DOHH2 (cell line): ENCODE measurements at regions not wholly inside any gene's neighbourhood (a gene's known extent, or its start where the extent isn't known, plus 50 kb on each side); places are given as distances from the start of the nearest gene placed in this dataset.

ENCODE experiments used
- H3F3A ChIP-seq: fragments of 200-600 bp; sonication (generic), shearing (Covaris generic); 2 replicates; pipeline ENCODE4 v1.6.0; 2016; ENCODE audit warnings: antibody characterized with exemption, mild to moderate bottlenecking; ENCODE audit not compliant: control insufficient read depth, insufficient read depth
- H3K27ac ChIP-seq: fragments of 200-600 bp; sonication (generic); 2 replicates; pipeline ENCODE4 v1.5.1; 2014; ENCODE audit warnings: low read depth, mild to moderate bottlenecking, low read length, moderate library complexity
- H3K27me3 ChIP-seq: fragments of 200-600 bp; sonication (generic); 2 replicates; pipeline ENCODE4 v1.6.1; 2014; ENCODE audit warnings: mild to moderate bottlenecking, low read length, mixed read lengths; ENCODE audit not compliant: control insufficient read depth
- H3K36me3 ChIP-seq: fragments of 200-600 bp; sonication (generic); 2 replicates; pipeline ENCODE4 v1.6.1; 2014; ENCODE audit warnings: mild to moderate bottlenecking, low read length, moderate library complexity, mixed read lengths; ENCODE audit not compliant: control insufficient read depth
- H3K4me1 ChIP-seq: fragments of 200-600 bp; sonication (generic); 2 replicates; pipeline ENCODE4 v1.6.1; 2014; ENCODE audit warnings: mild to moderate bottlenecking, low read length, mixed read lengths; ENCODE audit not compliant: control insufficient read depth
- H3K4me2 ChIP-seq: fragments of 200-600 bp; sonication (generic); 2 replicates; pipeline ENCODE4 v1.6.0; 2014; ENCODE audit warnings: mild to moderate bottlenecking, low read length, moderate library complexity
- H3K4me3 ChIP-seq: fragments of 200-600 bp; sonication (generic); 2 replicates; pipeline ENCODE4 v1.5.1; 2014; ENCODE audit warnings: mild to moderate bottlenecking, low read length, mixed read lengths
- H3K79me2 ChIP-seq: fragments of 200-600 bp; sonication (generic); 2 replicates; pipeline ENCODE4 v1.6.1; 2014; ENCODE audit warnings: mild to moderate bottlenecking, low read length, mixed read lengths; ENCODE audit not compliant: control insufficient read depth
- H3K9me2 ChIP-seq: fragments of 200-600 bp; sonication (generic); replicated peaks from 2 replicates; pipeline ENCODE4 v1.6.1; 2014; ENCODE audit warnings: mild to moderate bottlenecking, low read length, mixed read lengths; ENCODE audit not compliant: control insufficient read depth
- H3K9me3 ChIP-seq: fragments of 200-600 bp; sonication (generic); 2 replicates; pipeline ENCODE4 v1.6.1; 2014; ENCODE audit warnings: antibody characterized with exemption, low read length, mixed read lengths; ENCODE audit not compliant: control insufficient read depth, insufficient read depth
- H4K20me1 ChIP-seq: fragments of 200-600 bp; sonication (generic); 2 replicates; pipeline ENCODE4 v1.6.0; 2014; ENCODE audit warnings: low read depth, mild to moderate bottlenecking, antibody characterized with exemption, low read length, moderate library complexity; ENCODE audit not compliant: control insufficient read depth, insufficient read depth
- CTCF ChIP-seq: fragments of 200-600 bp; sonication (generic); IDR thresholded peaks from one replicate; pipeline ENCODE4 v1.5.1; 2014; ENCODE audit warnings: antibody characterized with exemption, mild to moderate bottlenecking, low read depth, low read length; ENCODE audit not compliant: poor library complexity, severe bottlenecking
- EZH2phosphoT487 ChIP-seq: fragments of 200-600 bp; sonication (generic); IDR thresholded peaks from 2 replicates; pipeline ENCODE4 v1.6.1; 2017; ENCODE audit warnings: borderline replicate concordance, mild to moderate bottlenecking, antibody characterized with exemption, low read length, moderate library complexity, mixed read lengths

GRCh38 chr1:81498471-81499462 is 302.0 kb upstream of the ADGRL2 start:
- Histone ChIP-seq H3K4me2 (no peak overlapping the region), H3K27me3 (no peaks in the 10 kb centered on the region), H3K27ac (no peak overlapping the region), H3F3A (no peaks in the 10 kb centered on the region), H4K20me1 (no peaks in the 10 kb centered on the region), H3K4me1 (no peaks in the 10 kb centered on the region), H3K36me3 (no peaks in the 10 kb centered on the region), H3K4me3 (no peak overlapping the region), H3K9me3 (no peaks in the 10 kb centered on the region), H3K79me2 (no peaks in the 10 kb centered on the region), H3K9me2 (no peaks in the 10 kb centered on the region)
- TF ChIP-seq CTCF (no peak), EZH2phosphoT487 (no peak)

- H3K4me2 ChIP-seq, result no peak overlapping the region
- no peaks in the 10 kb centered on the region for H3K9me2 ChIP-seq
- H3K9me3 ChIP-seq, result no peaks in the 10 kb centered on the region
- no peak for TF ChIP-seq CTCF
- TF ChIP-seq EZH2phosphoT487, result no peak
- no peaks in the 10 kb centered on the region for H3K4me1 ChIP-seq
- no peaks in the 10 kb centered on the region for H3K27me3 ChIP-seq
- no peaks in the 10 kb centered on the region for H3F3A ChIP-seq
- H3K27ac ChIP-seq, result no peak overlapping the region
- no peaks in the 10 kb centered on the region for H3K79me2 ChIP-seq
- no peak overlapping the region for H3K4me3 ChIP-seq
- H3K36me3 ChIP-seq, result no peaks in the 10 kb centered on the region
- H4K20me1 ChIP-seq, result no peaks in the 10 kb centered on the region
Observed at GRCh38 chr1:81496349-81496748, 304.4 kb upstream of the ADGRL2 start.

- Histone ChIP-seq H3K27me3 (no peaks in the 10 kb centered on the region), H3K4me3 (no peak overlapping the region), H3K79me2 (no peaks in the 10 kb centered on the region), H4K20me1 (no peaks in the 10 kb centered on the region), H3K9me2 (no peaks in the 10 kb centered on the region), H3K4me2 (no peak overlapping the region), H3K4me1 (no peaks in the 10 kb centered on the region), H3K9me3 (no peaks in the 10 kb centered on the region), H3K36me3 (no peaks in the 10 kb centered on the region), H3F3A (no peaks in the 10 kb centered on the region), H3K27ac (no peak overlapping the region)
- TF ChIP-seq CTCF (no peak), EZH2phosphoT487 (no peak)
Observed at GRCh38 chr1:81493102-81493869, 307.4 kb upstream of the ADGRL2 start.
